AG09309 (cell line): ENCODE measurements at regions not wholly inside any gene's neighbourhood (a gene's known extent, or its start where the extent isn't known, plus 50 kb on each side); places are given as distances from the start of the nearest gene placed in this dataset.

Source experiments
- DNase-seq: peaks from one replicate; pipeline ENCODE4 v3.0.0-alpha.2; 2010; ENCODE audit warnings: low read depth
- H3K4me3 ChIP-seq: 2 replicates; pipeline ENCODE4 v1.5.1; 2011; ENCODE audit warnings: mild to moderate bottlenecking, low read depth, low read length, moderate library complexity; ENCODE audit not compliant: control insufficient read depth
- CTCF ChIP-seq: IDR thresholded peaks from 2 replicates; pipeline ENCODE4 v1.5.1; 2011; ENCODE audit warnings: mild to moderate bottlenecking, low read depth, low read length, inconsistent platforms; ENCODE audit not compliant: insufficient read depth, control insufficient read depth; ENCODE audit errors: missing control alignments

GRCh38 chr3:191944835-191945234 is 483.9 kb downstream of the PYDC2 start:
- TF ChIP-seq CTCF: no peak
- no peak for DNase-seq
- no peak overlapping the region for H3K4me3 ChIP-seq

GRCh38 chr3:191952186-191952585 is 491.2 kb downstream of the PYDC2 start:
- TF ChIP-seq CTCF: no peak
- H3K4me3 ChIP-seq: no peak overlapping the region
- DNase-seq: no peak

- H3K4me3 ChIP-seq: no peak overlapping the region
- no peak for DNase-seq
- TF ChIP-seq CTCF: no peak
Measured at GRCh38 chr3:191952609-191953008, 491.6 kb downstream of the PYDC2 start.

- DNase-seq: no peak
- no peak overlapping the region for H3K4me3 ChIP-seq
- TF ChIP-seq CTCF: no peak
Measured at GRCh38 chr3:191958980-191959671, 498.2 kb downstream of the PYDC2 start.

GRCh38 chr3:191959876-191960413 is 499.0 kb downstream of the PYDC2 start:
- no peak overlapping the region for H3K4me3 ChIP-seq
- DNase-seq: no peak
- TF ChIP-seq CTCF: no peak

- no peak for TF ChIP-seq CTCF
- H3K4me3 ChIP-seq: no peak overlapping the region
- no peak for DNase-seq
Measured at GRCh38 chr3:191961022-191961421, 500.1 kb downstream of the PYDC2 start.
